ENCODE measurements at regions not wholly inside any gene's neighbourhood (a gene's known extent, or its start where the extent isn't known, plus 50 kb on each side); places are given as distances from the start of the nearest gene placed in this dataset.
A peak's percentile ranks its signal among the peaks of the same experiment; 100 is the strongest.

DNA sequence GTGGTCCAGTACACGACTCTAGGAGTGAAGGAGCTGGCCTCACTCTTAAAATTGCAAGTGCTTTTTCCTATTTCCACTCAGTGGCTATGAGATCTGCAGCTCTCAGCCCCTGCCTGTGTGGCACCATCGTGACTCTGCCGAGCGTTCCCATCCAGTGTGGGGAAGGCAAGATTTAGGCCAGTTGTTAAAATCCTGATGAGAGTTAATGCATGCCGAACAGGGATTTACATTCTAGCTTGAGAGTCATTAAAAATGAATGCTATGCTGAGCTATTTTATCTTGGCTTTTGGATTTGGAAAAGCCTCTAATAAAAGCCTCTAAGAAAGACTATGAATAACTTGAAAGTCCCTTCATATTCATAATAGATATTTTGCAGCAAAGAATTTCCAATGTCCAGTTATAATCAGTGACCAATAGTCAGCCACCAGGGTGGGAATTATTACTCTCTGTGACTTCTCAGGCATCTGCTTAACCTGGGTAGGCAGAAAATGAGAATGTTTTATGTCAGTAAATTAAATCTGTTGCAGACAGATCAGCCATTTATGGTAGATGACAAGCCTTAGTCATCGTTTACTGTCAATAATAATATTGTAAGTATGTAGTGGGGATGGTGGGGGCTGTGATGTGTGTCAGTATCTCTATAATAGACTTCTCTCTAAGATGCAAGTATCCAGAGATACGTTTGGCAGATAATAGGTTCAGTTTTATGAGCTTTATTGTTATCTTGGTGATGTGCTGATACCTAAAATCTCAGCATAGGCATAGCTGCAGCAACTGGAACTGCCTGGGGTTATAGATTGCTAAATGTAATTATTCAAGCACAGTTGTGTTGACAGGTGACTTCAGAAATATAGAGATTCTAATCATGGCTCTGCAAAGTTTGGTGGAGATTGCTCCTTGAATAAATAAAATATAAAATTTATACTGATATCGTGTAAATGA, 207.8 kb downstream of the SOCS6 start:
- TF ChIP-seq, protein P1, sequence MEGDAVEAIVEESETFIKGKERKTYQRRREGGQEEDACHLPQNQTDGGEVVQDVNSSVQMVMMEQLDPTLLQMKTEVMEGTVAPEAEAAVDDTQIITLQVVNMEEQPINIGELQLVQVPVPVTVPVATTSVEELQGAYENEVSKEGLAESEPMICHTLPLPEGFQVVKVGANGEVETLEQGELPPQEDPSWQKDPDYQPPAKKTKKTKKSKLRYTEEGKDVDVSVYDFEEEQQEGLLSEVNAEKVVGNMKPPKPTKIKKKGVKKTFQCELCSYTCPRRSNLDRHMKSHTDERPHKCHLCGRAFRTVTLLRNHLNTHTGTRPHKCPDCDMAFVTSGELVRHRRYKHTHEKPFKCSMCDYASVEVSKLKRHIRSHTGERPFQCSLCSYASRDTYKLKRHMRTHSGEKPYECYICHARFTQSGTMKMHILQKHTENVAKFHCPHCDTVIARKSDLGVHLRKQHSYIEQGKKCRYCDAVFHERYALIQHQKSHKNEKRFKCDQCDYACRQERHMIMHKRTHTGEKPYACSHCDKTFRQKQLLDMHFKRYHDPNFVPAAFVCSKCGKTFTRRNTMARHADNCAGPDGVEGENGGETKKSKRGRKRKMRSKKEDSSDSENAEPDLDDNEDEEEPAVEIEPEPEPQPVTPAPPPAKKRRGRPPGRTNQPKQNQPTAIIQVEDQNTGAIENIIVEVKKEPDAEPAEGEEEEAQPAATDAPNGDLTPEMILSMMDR (IDR thresholded peaks at IDR 0.05; ENCODE audit: extremely low read depth, insufficient read depth, missing control alignments) = no peak
- DNase-seq (ENCODE audit: low spot score) = no peak
- in situ Hi-C loops (cut with MboI; ENCODE audit: low pct_unique_long_range_greater_than_20kb, low sequenced_read_pairs, unreplicated experiment) = no loop called here

DNA sequence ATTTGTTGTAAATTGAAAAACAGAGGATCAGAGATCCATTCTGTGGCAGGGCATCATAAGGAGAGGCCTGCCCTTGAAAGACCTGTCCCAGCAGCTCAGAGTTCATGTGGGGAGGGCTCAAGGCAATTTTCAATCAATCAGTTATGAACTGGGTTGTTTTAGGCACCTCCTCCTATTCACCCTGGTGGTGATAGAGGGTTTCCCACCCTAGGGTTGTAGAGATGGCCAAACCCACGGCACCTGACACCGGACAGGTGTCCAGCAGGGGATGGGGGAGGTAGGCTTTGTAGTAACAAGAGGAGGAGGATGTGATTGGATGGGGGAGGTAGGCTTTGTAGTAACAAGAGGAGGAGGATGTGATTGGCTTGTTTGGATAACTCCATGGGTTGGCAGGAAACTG, 205.7 kb downstream of the SOCS6 start:
- in situ Hi-C loops (cut with MboI; ENCODE audit: low pct_unique_long_range_greater_than_20kb, low sequenced_read_pairs, unreplicated experiment) = no loop called here
- TF ChIP-seq, protein P1 (IDR thresholded peaks at IDR 0.05; ENCODE audit: extremely low read depth, insufficient read depth, missing control alignments) = no peak
- DNase-seq (ENCODE audit: low spot score) = no peak

DNA sequence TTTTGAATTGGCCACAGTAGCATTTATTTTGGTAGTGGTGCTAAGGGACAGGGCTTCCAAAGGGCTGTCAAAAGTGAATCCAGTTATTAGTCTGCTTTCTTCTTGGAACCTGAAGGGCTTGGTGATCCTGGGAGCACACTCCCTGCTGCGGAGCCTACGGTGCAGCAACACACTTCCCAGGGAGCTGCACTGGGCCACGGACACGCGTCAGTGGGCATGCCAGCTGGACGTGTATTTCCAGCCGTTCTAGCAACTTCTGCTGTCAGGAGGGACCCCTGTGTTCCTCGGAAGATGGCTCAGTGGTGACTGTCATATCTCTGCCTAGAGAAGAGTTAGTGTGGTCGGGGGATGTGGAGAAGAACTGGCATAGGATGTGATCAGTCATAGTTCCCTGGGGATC, 204.6 kb downstream of the SOCS6 start:
- in situ Hi-C loops (cut with MboI; ENCODE audit: low pct_unique_long_range_greater_than_20kb, low sequenced_read_pairs, unreplicated experiment) = no loop called here
- no peak for DNase-seq (ENCODE audit: low spot score)
- TF ChIP-seq, protein P1 (IDR thresholded peaks at IDR 0.05; ENCODE audit: extremely low read depth, insufficient read depth, missing control alignments) = no peak

DNA sequence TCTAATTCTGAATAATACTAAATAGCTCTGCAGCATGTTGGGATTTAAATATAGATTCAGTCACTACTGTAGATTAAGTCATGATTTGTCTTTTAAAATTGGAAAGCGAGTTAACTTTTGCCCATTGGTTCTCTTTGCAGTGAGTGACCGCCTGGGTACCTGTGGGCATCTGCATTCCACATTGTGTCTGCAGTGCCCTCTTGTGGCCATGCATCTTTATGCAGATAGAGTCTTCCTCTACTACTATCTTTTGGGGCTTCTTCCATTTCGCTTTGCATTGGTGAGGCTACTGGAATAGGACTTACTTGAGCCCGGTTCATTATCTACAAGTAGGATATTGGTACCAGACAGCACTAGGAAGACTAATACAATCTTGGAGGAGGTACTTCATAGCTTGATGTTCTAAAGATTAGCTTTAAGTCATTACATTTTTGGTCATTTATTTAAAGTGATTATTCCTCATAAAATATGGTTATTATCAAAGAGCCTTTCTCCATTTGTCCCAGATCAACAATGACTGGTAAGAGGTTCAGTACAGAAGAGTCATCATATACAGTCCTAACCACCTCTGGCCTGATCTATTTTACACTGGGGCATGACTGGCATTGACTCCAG, 203.0 kb downstream of the SOCS6 start:
- peak; percentile 61 for DNase-seq (ENCODE audit: low spot score)
- TF ChIP-seq, protein P1 (IDR thresholded peaks at IDR 0.05; ENCODE audit: extremely low read depth, insufficient read depth, missing control alignments) = peak; percentile 84
- in situ Hi-C loops (cut with MboI; ENCODE audit: low pct_unique_long_range_greater_than_20kb, low sequenced_read_pairs, unreplicated experiment) = no loop called here

DNA sequence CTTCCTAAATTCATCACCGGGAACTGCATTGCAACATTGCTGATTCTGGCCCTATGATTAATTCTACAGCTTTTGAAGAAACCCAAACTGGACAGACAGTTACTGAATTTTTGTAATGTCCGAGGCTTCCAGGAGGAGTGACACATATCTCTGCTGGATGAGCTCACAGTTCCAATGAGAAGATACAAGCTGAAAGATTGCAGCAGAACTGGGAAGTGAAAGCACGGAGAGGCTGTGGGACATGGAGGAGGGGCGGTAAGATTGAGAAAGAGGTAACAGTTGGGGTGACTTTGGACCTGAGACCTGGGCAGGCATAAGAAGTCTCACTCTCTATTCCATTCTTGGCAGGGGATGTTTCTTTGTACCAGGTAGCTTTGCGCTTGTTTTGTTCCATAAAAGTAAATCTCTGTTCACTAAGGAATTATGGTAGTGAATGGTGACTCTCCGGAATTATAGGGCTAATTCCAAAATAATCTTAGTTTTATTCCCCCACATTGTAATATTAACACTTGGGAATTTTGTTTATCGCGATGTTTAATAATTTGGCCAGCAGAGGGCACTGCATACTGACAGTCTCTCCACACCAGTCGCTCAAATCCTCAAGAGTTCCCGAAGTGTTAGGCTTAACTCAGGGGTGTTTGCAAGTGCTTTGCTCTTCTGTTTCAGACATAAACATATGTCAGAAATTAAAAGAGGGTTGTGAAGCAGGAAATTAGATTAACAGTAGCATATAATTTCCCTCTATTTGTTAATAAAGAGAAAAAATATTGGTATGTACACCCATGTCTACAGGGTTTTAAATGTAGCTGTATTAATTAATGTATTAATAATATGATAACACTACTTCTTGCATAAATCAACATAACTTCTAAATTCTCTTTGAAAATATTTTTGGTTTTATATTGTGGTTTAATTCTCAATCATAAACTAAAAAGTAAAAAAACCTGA, 201.4 kb downstream of the SOCS6 start:
- DNase-seq (ENCODE audit: low spot score) = peak; percentile 21
- TF ChIP-seq, protein P1 (IDR thresholded peaks at IDR 0.05; ENCODE audit: extremely low read depth, insufficient read depth, missing control alignments) = peak; percentile 65
- in situ Hi-C loops (cut with MboI; ENCODE audit: low pct_unique_long_range_greater_than_20kb, low sequenced_read_pairs, unreplicated experiment) = no loop called here

DNA sequence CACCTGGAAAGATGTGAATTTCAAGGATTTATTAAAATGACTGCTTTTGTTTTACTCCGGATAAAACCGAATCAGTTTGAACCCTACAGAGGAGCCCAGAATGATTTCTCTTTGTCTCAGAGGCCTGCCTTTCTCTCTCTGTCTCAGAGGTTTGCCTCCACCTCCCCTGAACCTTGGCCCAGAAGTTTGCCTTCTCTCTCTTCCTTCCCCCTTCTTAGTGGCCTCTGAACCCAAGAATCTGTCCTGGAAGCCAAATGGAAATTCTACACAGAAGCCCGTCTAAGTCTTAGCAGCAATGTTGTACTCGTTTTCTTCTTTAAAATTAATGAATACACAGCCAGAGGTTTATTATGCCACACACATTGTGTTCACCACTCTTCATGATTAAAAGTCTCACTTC, 200.7 kb downstream of the SOCS6 start:
- no peak for DNase-seq (ENCODE audit: low spot score)
- in situ Hi-C loops (cut with MboI; ENCODE audit: low pct_unique_long_range_greater_than_20kb, low sequenced_read_pairs, unreplicated experiment) = no loop called here
- TF ChIP-seq, protein P1 (IDR thresholded peaks at IDR 0.05; ENCODE audit: extremely low read depth, insufficient read depth, missing control alignments) = no peak
